B cell (primary cell): ENCODE measurements at regions not wholly inside any gene's neighbourhood (a gene's known extent, or its start where the extent isn't known, plus 50 kb on each side); places are given as distances from the start of the nearest gene placed in this dataset.

ENCODE experiments used
- EZH2 ChIP-seq: IDR thresholded peaks from 2 replicates; pipeline ENCODE4 v1.6.1; 2012; ENCODE audit warnings: borderline replicate concordance, low read depth, mild to moderate bottlenecking, moderate library complexity, low read length; ENCODE audit not compliant: insufficient read depth, poor library complexity, severe bottlenecking
- TF ChIP-seq, protein P1 (sequence below): fragments of 200-600 bp; IDR thresholded peaks from one replicate; pipeline ENCODE4 v1.8.0; 2022; ENCODE audit warnings: antibody characterized with exemption, mild to moderate bottlenecking

DNA sequence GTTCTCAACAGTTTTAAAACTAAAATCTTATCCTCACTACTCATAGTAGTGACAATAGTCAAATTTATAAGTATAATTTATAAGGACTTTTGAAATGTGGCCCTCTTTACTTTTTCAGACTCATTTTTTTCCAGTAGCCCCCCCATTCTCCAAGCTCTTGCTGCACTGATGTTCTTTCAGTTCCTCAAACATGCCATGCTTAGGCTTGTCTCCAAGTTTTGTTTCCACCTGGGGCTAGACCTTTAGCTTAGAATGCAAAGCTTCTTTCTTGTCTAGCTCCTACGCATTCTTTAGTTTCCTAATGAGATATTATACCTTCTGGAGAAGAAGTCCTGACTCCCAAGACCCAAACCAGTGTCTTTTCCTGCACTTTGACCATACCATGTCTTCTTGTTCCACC is 222.6 kb downstream of the NOL4 start:
- TF ChIP-seq, protein P1, sequence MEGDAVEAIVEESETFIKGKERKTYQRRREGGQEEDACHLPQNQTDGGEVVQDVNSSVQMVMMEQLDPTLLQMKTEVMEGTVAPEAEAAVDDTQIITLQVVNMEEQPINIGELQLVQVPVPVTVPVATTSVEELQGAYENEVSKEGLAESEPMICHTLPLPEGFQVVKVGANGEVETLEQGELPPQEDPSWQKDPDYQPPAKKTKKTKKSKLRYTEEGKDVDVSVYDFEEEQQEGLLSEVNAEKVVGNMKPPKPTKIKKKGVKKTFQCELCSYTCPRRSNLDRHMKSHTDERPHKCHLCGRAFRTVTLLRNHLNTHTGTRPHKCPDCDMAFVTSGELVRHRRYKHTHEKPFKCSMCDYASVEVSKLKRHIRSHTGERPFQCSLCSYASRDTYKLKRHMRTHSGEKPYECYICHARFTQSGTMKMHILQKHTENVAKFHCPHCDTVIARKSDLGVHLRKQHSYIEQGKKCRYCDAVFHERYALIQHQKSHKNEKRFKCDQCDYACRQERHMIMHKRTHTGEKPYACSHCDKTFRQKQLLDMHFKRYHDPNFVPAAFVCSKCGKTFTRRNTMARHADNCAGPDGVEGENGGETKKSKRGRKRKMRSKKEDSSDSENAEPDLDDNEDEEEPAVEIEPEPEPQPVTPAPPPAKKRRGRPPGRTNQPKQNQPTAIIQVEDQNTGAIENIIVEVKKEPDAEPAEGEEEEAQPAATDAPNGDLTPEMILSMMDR: no peak
- no peak for TF ChIP-seq EZH2
